Neural progenitor cell (in vitro differentiated cells): ENCODE measurements at regions not wholly inside any gene's neighbourhood (a gene's known extent, or its start where the extent isn't known, plus 50 kb on each side); places are given as distances from the start of the nearest gene placed in this dataset.
A peak's percentile ranks its signal among the peaks of the same experiment; 100 is the strongest.

ENCODE experiments used
- DNase-seq: peaks from one replicate; pipeline ENCODE4 v3.0.0-alpha.2; 2016; ENCODE audit warnings: low spot score
- H2AFZ ChIP-seq: fragments of 200-600 bp; sonication (generic); replicated peaks from 2 replicates; pipeline ENCODE4 v1.6.1; 2016; ENCODE audit warnings: antibody characterized with exemption
- H3F3A ChIP-seq: fragments of 200-600 bp; sonication (generic); 2 replicates; pipeline ENCODE4 v1.6.1; 2016; ENCODE audit warnings: antibody characterized with exemption, low read depth
- H3K27ac ChIP-seq: fragments of 200-600 bp; sonication (generic); 2 replicates; pipeline ENCODE4 v1.5.1; 2016; ENCODE audit warnings: mild to moderate bottlenecking
- H3K27me3 ChIP-seq: fragments of 200-600 bp; sonication (generic); 2 replicates; pipeline ENCODE4 v1.6.1; 2016; ENCODE audit warnings: mild to moderate bottlenecking, moderate library complexity
- H3K36me3 ChIP-seq: fragments of 200-600 bp; sonication (generic); 2 replicates; pipeline ENCODE4 v1.5.1; 2016
- H3K4me1 ChIP-seq: fragments of 200-600 bp; sonication (generic); 2 replicates; pipeline ENCODE4 v1.6.1; 2016; ENCODE audit warnings: mixed run types
- H3K4me2 ChIP-seq: fragments of 200-600 bp; sonication (generic); 2 replicates; pipeline ENCODE4 v1.6.1; 2016
- H3K4me3 ChIP-seq: fragments of 200-600 bp; sonication (generic); 2 replicates; pipeline ENCODE4 v1.5.1; 2016
- H3K79me2 ChIP-seq: fragments of 200-600 bp; sonication (generic); 2 replicates; pipeline ENCODE4 v1.6.1; 2016; ENCODE audit warnings: low read depth
- H3K9ac ChIP-seq: fragments of 200-600 bp; sonication (generic); 2 replicates; pipeline ENCODE4 v1.6.1; 2016
- H3K9me3 ChIP-seq: fragments of 200-600 bp; sonication (generic); 2 replicates; pipeline ENCODE4 v1.5.1; 2016; ENCODE audit warnings: low read depth
- H4K20me1 ChIP-seq: fragments of 200-600 bp; sonication (generic); 2 replicates; pipeline ENCODE4 v1.6.1; 2016; ENCODE audit warnings: low read depth
- H3K27ac Mint-ChIP-seq: 3 replicates; pipeline ENCODE4 v1.8.0; 2021; ENCODE audit warnings: mixed read lengths
- H3K27me3 Mint-ChIP-seq: 2 replicates; pipeline ENCODE4 v1.8.0; 2022; ENCODE audit warnings: low read depth, mild to moderate bottlenecking, inconsistent platforms, moderate library complexity, mixed read lengths; ENCODE audit not compliant: insufficient read depth
- H3K36me3 Mint-ChIP-seq: 3 replicates; pipeline ENCODE4 v1.8.0; 2021; ENCODE audit warnings: mixed read lengths
- H3K4me1 Mint-ChIP-seq: 3 replicates; pipeline ENCODE4 v1.8.0; 2021; ENCODE audit warnings: mixed read lengths
- H3K4me3 Mint-ChIP-seq: 3 replicates; pipeline ENCODE4 v1.8.0; 2021; ENCODE audit warnings: mild to moderate bottlenecking, moderate library complexity, mixed read lengths
- H3K9me3 Mint-ChIP-seq: 3 replicates; pipeline ENCODE4 v1.8.0; 2020; ENCODE audit warnings: mixed read lengths
- EZH2 ChIP-seq: fragments of 200-600 bp; sonication (generic); IDR thresholded peaks from 2 replicates; pipeline ENCODE4 v1.6.1; 2017; ENCODE audit warnings: antibody characterized with exemption, mild to moderate bottlenecking, moderate library complexity
- EZH2phosphoT487 ChIP-seq: fragments of 200-600 bp; sonication (generic); IDR thresholded peaks from 2 replicates; pipeline ENCODE4 v1.6.1; 2017; ENCODE audit warnings: antibody characterized with exemption
- TF ChIP-seq, protein P1 (sequence below): fragments of 200-600 bp; sonication (generic); IDR thresholded peaks from 2 replicates; pipeline ENCODE4 v1.5.1; 2017; ENCODE audit warnings: antibody characterized with exemption, mild to moderate bottlenecking

DNA sequence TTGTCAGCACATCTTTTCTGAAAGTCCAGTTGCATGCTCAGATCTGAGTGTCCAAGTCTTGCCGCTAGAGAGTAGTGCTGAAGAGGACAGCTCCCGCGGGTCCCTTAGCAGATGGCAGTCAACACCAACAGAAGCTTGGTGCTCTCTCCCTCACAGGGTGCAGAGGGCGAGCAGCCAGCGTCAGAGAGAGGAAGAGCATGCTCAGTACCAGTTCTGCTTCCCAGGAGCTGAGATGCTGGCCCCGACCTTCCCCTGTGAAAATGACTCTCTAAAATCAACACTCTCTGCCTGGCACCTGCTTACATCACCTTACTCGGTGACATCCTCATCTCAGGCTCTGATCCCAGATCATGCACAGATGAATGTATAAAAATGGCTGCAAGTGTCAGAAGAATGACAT is 86.0 kb upstream of the TWIST2 start:
- peaks cover 30% of the 10 kb centered on the region for H3K27me3 Mint-ChIP-seq

DNA sequence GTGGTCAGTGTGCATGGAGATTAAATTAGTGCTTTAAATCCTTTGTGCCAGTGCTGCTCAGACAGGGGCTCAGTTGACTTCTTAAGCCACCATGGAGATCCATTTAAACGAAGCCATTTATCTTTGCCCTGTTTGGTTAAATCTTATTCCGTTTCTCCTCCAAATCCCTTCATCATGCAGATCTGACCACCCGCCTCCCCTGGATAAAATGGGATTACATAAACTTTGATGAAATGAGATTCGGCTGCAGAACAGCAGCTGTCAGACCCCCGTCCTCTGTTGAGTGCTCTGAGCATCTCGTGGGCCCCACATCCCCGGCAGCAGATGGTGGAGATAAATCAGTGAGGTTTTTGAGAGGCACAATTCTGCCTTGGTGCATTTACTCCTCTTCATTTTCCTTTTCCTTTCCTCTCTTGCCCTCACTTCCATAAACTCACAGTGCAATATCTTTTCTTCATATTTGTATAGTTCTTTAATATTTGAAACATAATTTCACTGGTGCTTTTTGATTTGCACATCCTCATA is 84.4 kb upstream of the TWIST2 start:
- Histone ChIP-seq H3K4me2 (no peak overlapping the region), H2AFZ (no peak overlapping the region), H3K36me3 (no peaks in the 10 kb centered on the region), H3K79me2 (no peaks in the 10 kb centered on the region), H3K27me3 (peaks cover 72% of the 10 kb centered on the region), H3K9me3 (no peaks in the 10 kb centered on the region), H3K4me1 (no peaks in the 10 kb centered on the region), H3K27ac (no peak overlapping the region), H3K4me3 (no peak overlapping the region), H3F3A (no peaks in the 10 kb centered on the region), H3K9ac (no peak overlapping the region), H4K20me1 (no peaks in the 10 kb centered on the region)
- Mint-ChIP-seq H3K4me3 (no peak overlapping the region), H3K27me3 (peaks cover 32% of the 10 kb centered on the region), H3K4me1 (peaks cover 11% of the 10 kb centered on the region), H3K36me3 (no peaks in the 10 kb centered on the region), H3K27ac (no peak overlapping the region), H3K9me3 (peaks cover under 1% of the 10 kb centered on the region)
- TF ChIP-seq, protein P1, sequence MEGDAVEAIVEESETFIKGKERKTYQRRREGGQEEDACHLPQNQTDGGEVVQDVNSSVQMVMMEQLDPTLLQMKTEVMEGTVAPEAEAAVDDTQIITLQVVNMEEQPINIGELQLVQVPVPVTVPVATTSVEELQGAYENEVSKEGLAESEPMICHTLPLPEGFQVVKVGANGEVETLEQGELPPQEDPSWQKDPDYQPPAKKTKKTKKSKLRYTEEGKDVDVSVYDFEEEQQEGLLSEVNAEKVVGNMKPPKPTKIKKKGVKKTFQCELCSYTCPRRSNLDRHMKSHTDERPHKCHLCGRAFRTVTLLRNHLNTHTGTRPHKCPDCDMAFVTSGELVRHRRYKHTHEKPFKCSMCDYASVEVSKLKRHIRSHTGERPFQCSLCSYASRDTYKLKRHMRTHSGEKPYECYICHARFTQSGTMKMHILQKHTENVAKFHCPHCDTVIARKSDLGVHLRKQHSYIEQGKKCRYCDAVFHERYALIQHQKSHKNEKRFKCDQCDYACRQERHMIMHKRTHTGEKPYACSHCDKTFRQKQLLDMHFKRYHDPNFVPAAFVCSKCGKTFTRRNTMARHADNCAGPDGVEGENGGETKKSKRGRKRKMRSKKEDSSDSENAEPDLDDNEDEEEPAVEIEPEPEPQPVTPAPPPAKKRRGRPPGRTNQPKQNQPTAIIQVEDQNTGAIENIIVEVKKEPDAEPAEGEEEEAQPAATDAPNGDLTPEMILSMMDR, result no peak
- no peak for TF ChIP-seq EZH2
- TF ChIP-seq EZH2phosphoT487, result no peak
- no peak for DNase-seq

More for the DNA sequence above, 86.0 kb upstream of the TWIST2 start:
- H3K4me3 Mint-ChIP-seq, result no peak overlapping the region
- H3K4me1 ChIP-seq, result no peaks in the 10 kb centered on the region
- peaks cover 55% of the 10 kb centered on the region for H3K27me3 ChIP-seq
- no peak overlapping the region for H3K4me2 ChIP-seq
- H3K79me2 ChIP-seq, result no peaks in the 10 kb centered on the region
- no peak overlapping the region for H3K9ac ChIP-seq
- no peaks in the 10 kb centered on the region for H3K9me3 ChIP-seq
- TF ChIP-seq EZH2phosphoT487 (no peak), EZH2 (no peak)
- TF ChIP-seq, protein P1, result no peak
- no peaks in the 10 kb centered on the region for H3K36me3 ChIP-seq
- H3K36me3 Mint-ChIP-seq, result no peaks in the 10 kb centered on the region
- H4K20me1 ChIP-seq, result no peaks in the 10 kb centered on the region
- H3K9me3 Mint-ChIP-seq, result no peaks in the 10 kb centered on the region
- no peak overlapping the region for H3K4me3 ChIP-seq
- H3K27ac Mint-ChIP-seq, result no peak overlapping the region
- H3K4me1 Mint-ChIP-seq, result peaks cover 11% of the 10 kb centered on the region
- no peak overlapping the region for H2AFZ ChIP-seq
- H3K27ac ChIP-seq, result no peak overlapping the region
- peak; percentile 73 for DNase-seq
- H3F3A ChIP-seq, result no peaks in the 10 kb centered on the region

DNA sequence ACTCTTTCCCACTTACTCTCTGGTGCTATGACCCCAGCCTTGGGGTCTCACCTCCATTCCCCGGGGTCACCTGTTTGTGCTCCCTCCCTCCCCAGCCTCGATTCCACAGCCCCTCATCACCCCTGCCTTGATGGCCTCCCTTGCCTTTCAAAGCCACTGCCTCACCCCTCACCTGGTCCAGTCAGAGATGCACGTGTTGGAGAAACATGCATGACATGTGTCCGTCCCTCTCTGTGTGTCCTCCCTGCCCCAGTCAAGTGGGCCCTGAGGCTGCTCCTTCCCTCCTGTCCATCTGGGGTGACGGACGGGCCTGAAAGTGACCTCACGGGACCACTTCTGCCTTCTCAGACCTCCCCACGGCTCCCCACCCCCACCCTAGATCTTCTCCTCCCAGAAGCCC is 82.3 kb upstream of the TWIST2 start:
- H3K27me3 Mint-ChIP-seq, result peaks cover 25% of the 10 kb centered on the region
- H3K9ac ChIP-seq, result no peak overlapping the region
- H3K27ac ChIP-seq, result no peak overlapping the region
- no peak overlapping the region for H3K4me3 ChIP-seq
- peaks cover 5% of the 10 kb centered on the region for H3K9me3 Mint-ChIP-seq
- H3F3A ChIP-seq, result no peaks in the 10 kb centered on the region
- no peak for DNase-seq
- no peaks in the 10 kb centered on the region for H3K9me3 ChIP-seq
- peaks cover 91% of the 10 kb centered on the region for H3K27me3 ChIP-seq
- H3K36me3 Mint-ChIP-seq, result no peaks in the 10 kb centered on the region
- no peak overlapping the region for H3K27ac Mint-ChIP-seq
- no peaks in the 10 kb centered on the region for H3K4me1 ChIP-seq
- H3K4me2 ChIP-seq, result no peak overlapping the region
- H3K79me2 ChIP-seq, result no peaks in the 10 kb centered on the region
- H3K4me3 Mint-ChIP-seq, result no peak overlapping the region
- no peaks in the 10 kb centered on the region for H4K20me1 ChIP-seq
- no peak overlapping the region for H2AFZ ChIP-seq
- peaks cover 11% of the 10 kb centered on the region for H3K4me1 Mint-ChIP-seq
- TF ChIP-seq EZH2, result no peak
- no peak for TF ChIP-seq EZH2phosphoT487
- TF ChIP-seq, protein P1, result no peak
- H3K36me3 ChIP-seq, result no peaks in the 10 kb centered on the region
